OCI-LY3 (cell line): ENCODE measurements at regions not wholly inside any gene's neighbourhood (a gene's known extent, or its start where the extent isn't known, plus 50 kb on each side); places are given as distances from the start of the nearest gene placed in this dataset.

Experiments
- H2AFZ ChIP-seq: fragments of 200-600, 300-600 bp; shearing (Covaris generic); 2 replicates; pipeline ENCODE4 v1.6.0; 2014; ENCODE audit warnings: antibody characterized with exemption, low read depth, low read length
- H3K27ac ChIP-seq: fragments of 200-600, 300-600 bp; sonication (generic); 2 replicates; pipeline ENCODE4 v1.5.1; 2014; ENCODE audit warnings: mild to moderate bottlenecking, low read length, moderate library complexity, mixed read lengths
- H3K27me3 ChIP-seq: fragments of 200-600, 300-600 bp; sonication (generic); 2 replicates; pipeline ENCODE4 v1.6.1; 2014; ENCODE audit warnings: low read depth, low read length, mixed read lengths
- H3K36me3 ChIP-seq: fragments of 200-600, 300-600 bp; sonication (generic); replicated peaks from 2 replicates; pipeline ENCODE3; 2014; ENCODE audit warnings: low read depth, low read length, mixed read lengths
- H3K4me1 ChIP-seq: fragments of 300-600, 200-600 bp; sonication (generic); 2 replicates; pipeline ENCODE4 v1.6.1; 2014; ENCODE audit warnings: low read length, mixed read lengths
- H3K4me2 ChIP-seq: fragments of 200-600, 300-600 bp; sonication (generic); 2 replicates; pipeline ENCODE4 v1.6.1; 2014; ENCODE audit warnings: low read length, mixed read lengths
- H3K4me3 ChIP-seq: fragments of 300-600, 200-600 bp; sonication (generic); 2 replicates; pipeline ENCODE4 v1.5.1; 2014; ENCODE audit warnings: antibody characterized with exemption, mild to moderate bottlenecking, low read length, moderate library complexity
- H3K79me2 ChIP-seq: fragments of 300-600, 200-600 bp; shearing (Covaris generic); 2 replicates; pipeline ENCODE4 v1.6.1; 2014; ENCODE audit warnings: mild to moderate bottlenecking, low read length, mixed read lengths
- H3K9ac ChIP-seq: fragments of 300-600, 200-600 bp; shearing (Covaris generic); 2 replicates; pipeline ENCODE4 v1.6.0; 2014; ENCODE audit warnings: mild to moderate bottlenecking, low read length, moderate library complexity
- H3K9me3 ChIP-seq: fragments of 200-600, 300-600 bp; shearing (Covaris generic); 2 replicates; pipeline ENCODE4 v1.6.1; 2014; ENCODE audit warnings: low read length, mixed read lengths; ENCODE audit not compliant: insufficient read depth
- H4K20me1 ChIP-seq: fragments of 200-600, 300-600 bp; sonication (generic); 2 replicates; pipeline ENCODE4 v1.6.1; 2016; ENCODE audit warnings: low read length, mixed read lengths; ENCODE audit not compliant: insufficient read depth
- EZH2phosphoT487 ChIP-seq: fragments of 200-600 bp; shearing (Covaris generic); IDR thresholded peaks from 2 replicates; pipeline ENCODE4 v1.6.1; 2018; ENCODE audit warnings: antibody characterized with exemption, mixed run types, low read depth
- TF ChIP-seq, protein P1 (sequence below): fragments of 200-600, 300-600 bp; sonication (generic); IDR thresholded peaks from 2 replicates; pipeline ENCODE4 v1.5.1; 2014; ENCODE audit warnings: antibody characterized with exemption, low read length, low read depth

DNA sequence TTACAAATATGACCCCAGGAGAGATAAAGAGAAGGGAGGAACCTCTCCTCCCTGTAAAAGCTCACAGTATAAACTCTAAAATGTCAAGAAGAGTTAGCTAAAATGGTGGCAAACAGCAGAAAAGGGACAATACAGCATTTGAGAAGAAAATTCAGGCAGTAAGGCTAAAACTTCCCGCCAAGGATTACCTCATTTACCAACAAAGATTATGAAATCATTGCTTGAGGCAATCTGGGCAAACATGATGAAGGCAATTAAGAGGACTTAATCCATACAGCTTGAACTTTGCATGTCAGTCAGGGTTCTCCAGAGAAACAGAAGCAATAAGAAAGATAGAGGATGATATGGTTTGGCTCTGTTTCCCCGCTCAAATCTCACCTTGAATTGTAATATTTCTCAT is 81.4 kb downstream of the CMPK2 start:
- TF ChIP-seq EZH2phosphoT487 = no peak
- TF ChIP-seq, protein P1, sequence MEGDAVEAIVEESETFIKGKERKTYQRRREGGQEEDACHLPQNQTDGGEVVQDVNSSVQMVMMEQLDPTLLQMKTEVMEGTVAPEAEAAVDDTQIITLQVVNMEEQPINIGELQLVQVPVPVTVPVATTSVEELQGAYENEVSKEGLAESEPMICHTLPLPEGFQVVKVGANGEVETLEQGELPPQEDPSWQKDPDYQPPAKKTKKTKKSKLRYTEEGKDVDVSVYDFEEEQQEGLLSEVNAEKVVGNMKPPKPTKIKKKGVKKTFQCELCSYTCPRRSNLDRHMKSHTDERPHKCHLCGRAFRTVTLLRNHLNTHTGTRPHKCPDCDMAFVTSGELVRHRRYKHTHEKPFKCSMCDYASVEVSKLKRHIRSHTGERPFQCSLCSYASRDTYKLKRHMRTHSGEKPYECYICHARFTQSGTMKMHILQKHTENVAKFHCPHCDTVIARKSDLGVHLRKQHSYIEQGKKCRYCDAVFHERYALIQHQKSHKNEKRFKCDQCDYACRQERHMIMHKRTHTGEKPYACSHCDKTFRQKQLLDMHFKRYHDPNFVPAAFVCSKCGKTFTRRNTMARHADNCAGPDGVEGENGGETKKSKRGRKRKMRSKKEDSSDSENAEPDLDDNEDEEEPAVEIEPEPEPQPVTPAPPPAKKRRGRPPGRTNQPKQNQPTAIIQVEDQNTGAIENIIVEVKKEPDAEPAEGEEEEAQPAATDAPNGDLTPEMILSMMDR = no peak
- no peak overlapping the region for H2AFZ ChIP-seq
- no peak overlapping the region for H3K9ac ChIP-seq
- H3K36me3 ChIP-seq = no peaks in the 10 kb centered on the region
- H3K27me3 ChIP-seq = no peaks in the 10 kb centered on the region
- no peaks in the 10 kb centered on the region for H3K9me3 ChIP-seq
- peaks cover 9% of the 10 kb centered on the region for H3K4me1 ChIP-seq
- no peak overlapping the region for H3K4me2 ChIP-seq
- H4K20me1 ChIP-seq = no peaks in the 10 kb centered on the region
- H3K4me3 ChIP-seq = no peak overlapping the region
- H3K27ac ChIP-seq = no peak overlapping the region
- H3K79me2 ChIP-seq = no peaks in the 10 kb centered on the region

DNA sequence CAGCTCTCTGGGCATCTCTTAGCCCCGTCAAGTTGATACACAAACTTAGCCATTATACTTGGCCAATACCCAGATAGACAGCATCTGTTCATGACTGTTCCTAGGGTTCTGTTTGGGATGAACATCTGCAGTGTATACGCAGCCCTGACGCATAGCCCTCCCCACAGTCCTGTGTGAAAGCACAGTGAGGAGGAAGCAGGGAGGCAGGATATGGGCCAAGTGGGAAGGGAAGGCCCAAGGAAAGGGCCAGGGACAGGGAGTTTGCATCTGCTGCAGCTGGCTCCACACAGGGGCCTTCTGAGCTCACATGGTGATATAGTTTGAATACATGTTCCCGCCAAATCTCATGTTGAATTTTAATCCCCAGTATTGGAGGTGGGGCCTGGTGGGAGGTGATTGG is 80.2 kb downstream of the CMPK2 start:
- H3K36me3 ChIP-seq = no peaks in the 10 kb centered on the region
- TF ChIP-seq, protein P1 = no peak
- no peak for TF ChIP-seq EZH2phosphoT487
- H3K9me3 ChIP-seq = no peaks in the 10 kb centered on the region
- H2AFZ ChIP-seq = no peak overlapping the region
- H3K9ac ChIP-seq = no peak overlapping the region
- H3K4me2 ChIP-seq = no peak overlapping the region
- no peak overlapping the region for H3K27ac ChIP-seq
- H4K20me1 ChIP-seq = no peaks in the 10 kb centered on the region
- no peaks in the 10 kb centered on the region for H3K27me3 ChIP-seq
- peaks cover 8% of the 10 kb centered on the region for H3K4me1 ChIP-seq
- no peak overlapping the region for H3K4me3 ChIP-seq
- H3K79me2 ChIP-seq = no peaks in the 10 kb centered on the region

DNA sequence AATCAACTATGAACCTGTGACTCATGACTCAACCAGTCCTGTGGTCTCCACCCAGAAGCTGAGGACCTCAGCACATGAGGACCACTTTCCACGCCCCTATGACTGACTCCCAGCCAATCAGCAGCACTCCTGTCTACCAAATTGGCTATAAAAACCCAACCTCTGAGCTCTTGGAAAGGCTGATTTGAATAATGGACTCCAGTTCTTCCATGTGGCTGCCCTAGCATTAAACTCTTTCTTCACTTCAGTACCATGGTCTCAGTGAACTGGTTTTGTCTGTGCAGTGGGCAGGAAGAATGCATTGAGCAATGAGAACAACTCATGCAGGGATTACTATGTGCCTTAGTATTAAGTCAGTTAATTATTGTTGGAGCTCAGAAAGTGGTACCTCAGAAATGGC is 78.3 kb downstream of the CMPK2 start:
- Histone ChIP-seq H3K4me1 (no peaks in the 10 kb centered on the region), H3K9me3 (no peaks in the 10 kb centered on the region), H3K4me2 (no peak overlapping the region), H3K36me3 (no peaks in the 10 kb centered on the region), H3K9ac (no peak overlapping the region), H2AFZ (no peak overlapping the region), H3K27me3 (no peaks in the 10 kb centered on the region), H3K27ac (no peak overlapping the region), H3K79me2 (no peaks in the 10 kb centered on the region), H3K4me3 (no peak overlapping the region), H4K20me1 (no peaks in the 10 kb centered on the region)
- TF ChIP-seq, protein P1 = no peak
- TF ChIP-seq EZH2phosphoT487 = no peak

DNA sequence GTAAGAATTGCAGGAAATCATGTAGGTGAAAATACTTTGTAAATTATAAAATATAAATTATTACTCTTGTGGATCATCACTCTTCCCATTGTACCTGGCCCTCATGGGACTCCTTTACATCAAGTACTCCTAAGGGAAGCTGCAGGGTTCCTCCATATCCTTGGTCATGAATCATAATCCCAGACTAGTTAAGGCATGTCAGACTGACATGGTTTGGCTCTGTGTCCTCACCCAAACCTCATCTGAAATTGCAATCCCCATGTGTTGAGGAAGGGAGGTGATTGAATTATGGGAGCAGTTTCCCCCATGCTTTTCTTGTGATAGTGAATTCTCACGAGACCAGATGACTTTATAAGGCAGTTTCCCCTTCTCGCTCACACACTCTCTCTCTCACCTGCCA is 77.1 kb downstream of the CMPK2 start:
- no peak for TF ChIP-seq EZH2phosphoT487
- TF ChIP-seq, protein P1 = no peak
- no peaks in the 10 kb centered on the region for H3K4me1 ChIP-seq
- H3K9ac ChIP-seq = no peak overlapping the region
- no peaks in the 10 kb centered on the region for H3K36me3 ChIP-seq
- H3K79me2 ChIP-seq = no peaks in the 10 kb centered on the region
- H3K4me3 ChIP-seq = no peak overlapping the region
- no peaks in the 10 kb centered on the region for H3K9me3 ChIP-seq
- no peak overlapping the region for H3K27ac ChIP-seq
- H2AFZ ChIP-seq = no peak overlapping the region
- no peaks in the 10 kb centered on the region for H3K27me3 ChIP-seq
- H3K4me2 ChIP-seq = no peak overlapping the region
- H4K20me1 ChIP-seq = no peaks in the 10 kb centered on the region
